A673 (cell line): ENCODE measurements at regions not wholly inside any gene's neighbourhood (a gene's known extent, or its start where the extent isn't known, plus 50 kb on each side); places are given as distances from the start of the nearest gene placed in this dataset.

Source experiments
- BruUV-seq: library from RNA; stranded (reverse); fragments of 400-500 nt; replicated peaks from 2 replicates; lab custom pipeline; 2021; lab: Mats Ljungman, UMichigan
- CTCF ChIA-PET: fragments of 300-600 bp; sonication (Branson Sonifier 250); formaldehyde crosslinking; loops from one replicate; lab custom pipeline; 2022; ENCODE audit warnings: antibody characterized with exemption; lab: Charles Lee
- POLR2A ChIA-PET: fragments of 300-600 bp; sonication (Branson Sonifier 250); formaldehyde crosslinking; loops from one replicate; lab custom pipeline; 2022; ENCODE audit warnings: antibody characterized with exemption; ENCODE audit not compliant: low non-redundant PET; lab: Charles Lee
- DNase-seq: peaks from one replicate; pipeline ENCODE4 v3.0.0-alpha.2; 2015; ENCODE audit warnings: low spot score
- H3K27ac ChIP-seq: fragments of 200-600 bp; sonication (generic); 2 replicates; pipeline ENCODE4 v1.5.1; 2016; ENCODE audit warnings: mixed run types, low read depth, mild to moderate bottlenecking, mixed read lengths, antibody characterized with exemption, low read length; ENCODE audit not compliant: poor library complexity, severe bottlenecking
- H3K27me3 ChIP-seq: fragments of 200-600 bp; sonication (generic); replicated peaks from 2 replicates; pipeline ENCODE4 v1.6.1; 2017; ENCODE audit warnings: mixed run types, low read depth, mild to moderate bottlenecking, mixed read lengths, antibody characterized with exemption, low read length; ENCODE audit not compliant: insufficient read depth, poor library complexity
- H3K36me3 ChIP-seq: fragments of 200-600 bp; sonication (generic); 2 replicates; pipeline ENCODE4 v1.6.1; 2016; ENCODE audit warnings: mixed run types, mild to moderate bottlenecking, mixed read lengths, antibody characterized with exemption, low read length; ENCODE audit not compliant: insufficient read depth, poor library complexity, severe bottlenecking
- H3K4me1 ChIP-seq: fragments of 200-600 bp; sonication (generic); 2 replicates; pipeline ENCODE4 v1.6.1; 2017; ENCODE audit warnings: mixed run types, mild to moderate bottlenecking, mixed read lengths, antibody characterized with exemption, low read length; ENCODE audit not compliant: insufficient read depth, poor library complexity, severe bottlenecking
- H3K4me3 ChIP-seq: fragments of 200-600 bp; sonication (generic); 2 replicates; pipeline ENCODE4 v1.5.1; 2016; ENCODE audit warnings: low read depth, mixed run types, mild to moderate bottlenecking, mixed read lengths, low read length; ENCODE audit not compliant: poor library complexity, severe bottlenecking
- H3K9me3 ChIP-seq: fragments of 200-600 bp; sonication (generic); 2 replicates; pipeline ENCODE4 v1.6.1; 2016; ENCODE audit warnings: mixed run types, low read depth, mild to moderate bottlenecking, mixed read lengths, antibody characterized with exemption, low read length; ENCODE audit not compliant: poor library complexity, severe bottlenecking
- EZH2 ChIP-seq: fragments of 200-600 bp; sonication (generic); IDR thresholded peaks from 2 replicates; pipeline ENCODE4 v1.6.1; 2017; ENCODE audit warnings: borderline replicate concordance, low read depth, mild to moderate bottlenecking, mixed read lengths, antibody characterized with exemption, low read length; ENCODE audit not compliant: poor library complexity, severe bottlenecking
- intact Hi-C: fragments of 100-400 bp; cut with micrococcal nuclease; formaldehyde crosslinking; loops from one replicate; pipeline ENCODE4 v1.10.0; 2022; ENCODE audit not compliant: unreplicated experiment
- TF ChIP-seq, protein P1 (sequence below): fragments of 300-800, 200-600 bp; sonication (generic); conservative IDR thresholded peaks from 2 replicates; pipeline ENCODE4 v1.5.1; 2017; ENCODE audit warnings: low read depth, mild to moderate bottlenecking, antibody characterized with exemption, low read length, moderate library complexity, mixed read lengths

DNA sequence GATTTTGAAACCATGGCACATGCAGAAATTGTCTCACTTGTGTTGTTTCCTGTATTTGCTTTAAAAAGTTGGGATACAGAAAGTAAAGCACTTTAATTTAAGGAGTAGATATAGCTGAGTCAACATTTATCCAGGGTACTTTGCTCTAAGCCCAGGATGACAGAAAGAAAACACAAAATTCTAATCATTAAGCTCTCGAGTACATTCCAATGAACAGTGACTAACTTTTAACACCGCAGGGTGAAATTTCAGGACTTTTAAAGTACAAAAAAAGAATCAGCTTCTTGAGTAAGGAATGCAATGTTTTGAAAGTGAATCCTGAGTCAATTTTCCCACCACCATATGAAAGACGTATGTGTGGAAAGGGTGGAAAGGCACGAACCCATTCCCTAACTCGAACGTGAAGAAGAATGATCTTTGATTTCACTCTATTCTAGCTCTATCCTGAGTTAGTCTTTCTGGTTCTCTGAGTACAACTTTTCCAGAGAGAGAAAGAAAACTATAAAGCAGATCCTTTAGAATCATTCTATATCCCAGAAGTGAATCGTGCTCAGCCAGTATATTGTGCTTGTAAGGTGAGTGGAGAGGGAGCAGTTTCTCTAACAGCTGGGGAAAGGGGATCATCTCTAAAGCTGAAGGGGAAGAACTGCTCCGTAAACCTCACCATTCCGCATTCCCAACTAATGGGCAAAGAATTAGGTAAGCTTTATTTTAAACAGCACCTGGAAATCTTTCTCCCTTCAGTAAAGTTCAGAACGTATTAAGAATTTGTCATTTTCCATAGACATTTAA lies 779.0 kb upstream of the FLRT2 start:
- intact Hi-C loops: no loop called here

DNA sequence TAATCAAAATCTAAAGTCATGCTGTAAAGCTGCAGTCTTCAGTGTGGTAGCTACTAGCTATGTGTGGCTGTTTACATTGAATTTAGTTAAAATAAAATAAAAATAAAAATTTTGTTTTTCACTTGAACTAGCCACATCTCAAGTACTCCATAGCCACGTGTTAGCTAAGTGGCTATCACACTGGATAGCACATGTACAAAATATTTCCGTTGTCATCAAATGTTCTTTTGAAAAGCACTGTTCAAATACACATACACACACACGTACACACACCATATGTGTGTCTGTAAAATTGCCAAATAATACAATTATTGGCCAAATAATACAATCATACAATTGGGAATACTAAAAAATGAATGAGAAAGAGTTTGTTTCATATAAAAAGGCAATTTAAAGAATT lies 778.2 kb upstream of the FLRT2 start:
- Histone ChIP-seq H3K4me3 (no peak overlapping the region), H3K27ac (no peak overlapping the region), H3K36me3 (no peaks in the 10 kb centered on the region), H3K9me3 (no peaks in the 10 kb centered on the region), H3K27me3 (no peaks in the 10 kb centered on the region), H3K4me1 (peaks cover 6% of the 10 kb centered on the region)
- CTCF ChIA-PET: no interaction called here
- POLR2A ChIA-PET: no interaction called here
- DNase-seq: no peak
- BruUV-seq: no TSS peak
- no peak for TF ChIP-seq EZH2
- TF ChIP-seq, protein P1, sequence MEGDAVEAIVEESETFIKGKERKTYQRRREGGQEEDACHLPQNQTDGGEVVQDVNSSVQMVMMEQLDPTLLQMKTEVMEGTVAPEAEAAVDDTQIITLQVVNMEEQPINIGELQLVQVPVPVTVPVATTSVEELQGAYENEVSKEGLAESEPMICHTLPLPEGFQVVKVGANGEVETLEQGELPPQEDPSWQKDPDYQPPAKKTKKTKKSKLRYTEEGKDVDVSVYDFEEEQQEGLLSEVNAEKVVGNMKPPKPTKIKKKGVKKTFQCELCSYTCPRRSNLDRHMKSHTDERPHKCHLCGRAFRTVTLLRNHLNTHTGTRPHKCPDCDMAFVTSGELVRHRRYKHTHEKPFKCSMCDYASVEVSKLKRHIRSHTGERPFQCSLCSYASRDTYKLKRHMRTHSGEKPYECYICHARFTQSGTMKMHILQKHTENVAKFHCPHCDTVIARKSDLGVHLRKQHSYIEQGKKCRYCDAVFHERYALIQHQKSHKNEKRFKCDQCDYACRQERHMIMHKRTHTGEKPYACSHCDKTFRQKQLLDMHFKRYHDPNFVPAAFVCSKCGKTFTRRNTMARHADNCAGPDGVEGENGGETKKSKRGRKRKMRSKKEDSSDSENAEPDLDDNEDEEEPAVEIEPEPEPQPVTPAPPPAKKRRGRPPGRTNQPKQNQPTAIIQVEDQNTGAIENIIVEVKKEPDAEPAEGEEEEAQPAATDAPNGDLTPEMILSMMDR: no peak
- intact Hi-C loops: no loop called here

More for the DNA sequence above, 779.0 kb upstream of the FLRT2 start:
- H3K9me3 ChIP-seq: no peaks in the 10 kb centered on the region
- no peaks in the 10 kb centered on the region for H3K36me3 ChIP-seq
- H3K27me3 ChIP-seq: no peaks in the 10 kb centered on the region
- TF ChIP-seq, protein P1: no peak
- TF ChIP-seq EZH2: no peak
- no TSS peak for BruUV-seq
- no peak for DNase-seq
- H3K27ac ChIP-seq: no peak overlapping the region
- H3K4me1 ChIP-seq: peaks cover 6% of the 10 kb centered on the region
- CTCF ChIA-PET: no interaction called here
- POLR2A ChIA-PET: no interaction called here
- H3K4me3 ChIP-seq: no peak overlapping the region

DNA sequence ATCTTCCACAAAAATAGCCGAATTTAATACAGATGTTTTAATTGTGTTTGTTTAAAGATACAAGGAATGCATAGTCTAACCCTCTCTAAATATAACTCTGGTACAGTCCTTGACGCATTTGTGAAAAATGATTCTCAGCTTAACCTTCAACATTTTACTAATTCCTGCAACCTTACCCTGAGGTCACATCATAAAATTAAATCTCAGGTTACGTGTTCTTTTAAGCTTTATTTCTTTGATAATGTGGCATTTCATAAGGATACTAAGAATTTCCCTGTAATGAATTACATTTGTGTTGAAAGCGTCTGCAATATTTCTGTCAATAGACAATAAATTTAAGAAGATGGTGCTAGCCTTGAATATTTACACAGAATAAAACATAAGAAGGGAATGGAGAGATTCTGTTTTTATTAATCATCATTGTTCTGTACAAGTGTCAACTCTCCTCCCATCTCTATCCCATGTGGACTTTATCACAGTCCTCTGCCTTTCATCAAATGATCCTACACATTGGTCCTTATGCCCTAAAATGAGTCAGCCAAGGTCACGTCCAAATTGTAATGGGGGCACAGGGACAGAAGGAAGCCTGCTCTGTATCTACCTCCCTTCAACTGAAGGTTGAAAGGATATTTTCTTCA lies 769.3 kb upstream of the FLRT2 start:
- Histone ChIP-seq H3K27ac (no peak overlapping the region), H3K9me3 (no peaks in the 10 kb centered on the region), H3K4me3 (no peak overlapping the region), H3K36me3 (no peaks in the 10 kb centered on the region), H3K4me1 (no peaks in the 10 kb centered on the region), H3K27me3 (no peaks in the 10 kb centered on the region)
- intact Hi-C loops: no loop called here
- ChIA-PET POLR2A (no interaction called here), CTCF (no interaction called here)
- TF ChIP-seq, protein P1: no peak
- TF ChIP-seq EZH2: no peak
- no TSS peak for BruUV-seq
- no peak for DNase-seq
